DOHH2 (cell line): ENCODE measurements at regions not wholly inside any gene's neighbourhood (a gene's known extent, or its start where the extent isn't known, plus 50 kb on each side); places are given as distances from the start of the nearest gene placed in this dataset.

Experiments used
- H3F3A ChIP-seq: fragments of 200-600 bp; sonication (generic), shearing (Covaris generic); 2 replicates; pipeline ENCODE4 v1.6.0; 2016; ENCODE audit warnings: antibody characterized with exemption, mild to moderate bottlenecking; ENCODE audit not compliant: control insufficient read depth, insufficient read depth
- H3K27ac ChIP-seq: fragments of 200-600 bp; sonication (generic); 2 replicates; pipeline ENCODE4 v1.5.1; 2014; ENCODE audit warnings: low read depth, mild to moderate bottlenecking, low read length, moderate library complexity
- H3K27me3 ChIP-seq: fragments of 200-600 bp; sonication (generic); 2 replicates; pipeline ENCODE4 v1.6.1; 2014; ENCODE audit warnings: mild to moderate bottlenecking, low read length, mixed read lengths; ENCODE audit not compliant: control insufficient read depth
- H3K36me3 ChIP-seq: fragments of 200-600 bp; sonication (generic); 2 replicates; pipeline ENCODE4 v1.6.1; 2014; ENCODE audit warnings: mild to moderate bottlenecking, low read length, moderate library complexity, mixed read lengths; ENCODE audit not compliant: control insufficient read depth
- H3K4me1 ChIP-seq: fragments of 200-600 bp; sonication (generic); 2 replicates; pipeline ENCODE4 v1.6.1; 2014; ENCODE audit warnings: mild to moderate bottlenecking, low read length, mixed read lengths; ENCODE audit not compliant: control insufficient read depth
- H3K4me2 ChIP-seq: fragments of 200-600 bp; sonication (generic); 2 replicates; pipeline ENCODE4 v1.6.0; 2014; ENCODE audit warnings: mild to moderate bottlenecking, low read length, moderate library complexity
- H3K4me3 ChIP-seq: fragments of 200-600 bp; sonication (generic); 2 replicates; pipeline ENCODE4 v1.5.1; 2014; ENCODE audit warnings: mild to moderate bottlenecking, low read length, mixed read lengths
- H3K79me2 ChIP-seq: fragments of 200-600 bp; sonication (generic); 2 replicates; pipeline ENCODE4 v1.6.1; 2014; ENCODE audit warnings: mild to moderate bottlenecking, low read length, mixed read lengths; ENCODE audit not compliant: control insufficient read depth
- H3K9me2 ChIP-seq: fragments of 200-600 bp; sonication (generic); replicated peaks from 2 replicates; pipeline ENCODE4 v1.6.1; 2014; ENCODE audit warnings: mild to moderate bottlenecking, low read length, mixed read lengths; ENCODE audit not compliant: control insufficient read depth
- H3K9me3 ChIP-seq: fragments of 200-600 bp; sonication (generic); 2 replicates; pipeline ENCODE4 v1.6.1; 2014; ENCODE audit warnings: antibody characterized with exemption, low read length, mixed read lengths; ENCODE audit not compliant: control insufficient read depth, insufficient read depth
- H4K20me1 ChIP-seq: fragments of 200-600 bp; sonication (generic); 2 replicates; pipeline ENCODE4 v1.6.0; 2014; ENCODE audit warnings: low read depth, mild to moderate bottlenecking, antibody characterized with exemption, low read length, moderate library complexity; ENCODE audit not compliant: control insufficient read depth, insufficient read depth
- EZH2phosphoT487 ChIP-seq: fragments of 200-600 bp; sonication (generic); IDR thresholded peaks from 2 replicates; pipeline ENCODE4 v1.6.1; 2017; ENCODE audit warnings: borderline replicate concordance, mild to moderate bottlenecking, antibody characterized with exemption, low read length, moderate library complexity, mixed read lengths
- TF ChIP-seq, protein P1 (sequence below): fragments of 200-600 bp; sonication (generic); IDR thresholded peaks from one replicate; pipeline ENCODE4 v1.5.1; 2014; ENCODE audit warnings: antibody characterized with exemption, mild to moderate bottlenecking, low read depth, low read length; ENCODE audit not compliant: poor library complexity, severe bottlenecking

DNA sequence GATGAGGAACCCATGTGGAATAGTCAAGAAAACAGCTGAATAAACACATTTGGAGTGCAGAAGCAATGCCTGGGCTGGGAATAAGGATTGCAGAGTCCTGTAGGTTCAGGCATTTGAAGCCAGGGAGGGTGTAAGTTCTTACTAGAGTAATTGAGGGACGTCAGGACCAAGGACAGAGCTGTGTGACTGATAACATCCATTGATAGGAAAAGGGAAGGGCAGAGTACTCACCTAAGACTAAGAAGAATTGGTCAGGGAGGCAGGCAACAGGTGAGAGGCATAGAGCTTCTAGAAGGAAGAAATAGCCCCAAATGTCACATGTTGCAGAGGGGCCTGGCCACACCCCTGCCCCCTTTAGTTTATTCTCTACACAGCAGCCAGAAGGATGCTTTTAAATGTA is 79.8 kb upstream of the TMEM132E start:
- Histone ChIP-seq H3K27me3 (peaks cover 8% of the 10 kb centered on the region; the same call in 1 of the 2 replicates), H3K79me2 (no peaks in the 10 kb centered on the region), H3K9me3 (no peaks in the 10 kb centered on the region), H3K4me3 (no peak overlapping the region), H3K9me2 (no peaks in the 10 kb centered on the region), H3K4me1 (no peaks in the 10 kb centered on the region), H3K27ac (no peak overlapping the region), H3K36me3 (no peaks in the 10 kb centered on the region), H3K4me2 (no peak overlapping the region), H3F3A (no peaks in the 10 kb centered on the region), H4K20me1 (no peaks in the 10 kb centered on the region)
- TF ChIP-seq, protein P1, sequence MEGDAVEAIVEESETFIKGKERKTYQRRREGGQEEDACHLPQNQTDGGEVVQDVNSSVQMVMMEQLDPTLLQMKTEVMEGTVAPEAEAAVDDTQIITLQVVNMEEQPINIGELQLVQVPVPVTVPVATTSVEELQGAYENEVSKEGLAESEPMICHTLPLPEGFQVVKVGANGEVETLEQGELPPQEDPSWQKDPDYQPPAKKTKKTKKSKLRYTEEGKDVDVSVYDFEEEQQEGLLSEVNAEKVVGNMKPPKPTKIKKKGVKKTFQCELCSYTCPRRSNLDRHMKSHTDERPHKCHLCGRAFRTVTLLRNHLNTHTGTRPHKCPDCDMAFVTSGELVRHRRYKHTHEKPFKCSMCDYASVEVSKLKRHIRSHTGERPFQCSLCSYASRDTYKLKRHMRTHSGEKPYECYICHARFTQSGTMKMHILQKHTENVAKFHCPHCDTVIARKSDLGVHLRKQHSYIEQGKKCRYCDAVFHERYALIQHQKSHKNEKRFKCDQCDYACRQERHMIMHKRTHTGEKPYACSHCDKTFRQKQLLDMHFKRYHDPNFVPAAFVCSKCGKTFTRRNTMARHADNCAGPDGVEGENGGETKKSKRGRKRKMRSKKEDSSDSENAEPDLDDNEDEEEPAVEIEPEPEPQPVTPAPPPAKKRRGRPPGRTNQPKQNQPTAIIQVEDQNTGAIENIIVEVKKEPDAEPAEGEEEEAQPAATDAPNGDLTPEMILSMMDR = no peak
- no peak for TF ChIP-seq EZH2phosphoT487

DNA sequence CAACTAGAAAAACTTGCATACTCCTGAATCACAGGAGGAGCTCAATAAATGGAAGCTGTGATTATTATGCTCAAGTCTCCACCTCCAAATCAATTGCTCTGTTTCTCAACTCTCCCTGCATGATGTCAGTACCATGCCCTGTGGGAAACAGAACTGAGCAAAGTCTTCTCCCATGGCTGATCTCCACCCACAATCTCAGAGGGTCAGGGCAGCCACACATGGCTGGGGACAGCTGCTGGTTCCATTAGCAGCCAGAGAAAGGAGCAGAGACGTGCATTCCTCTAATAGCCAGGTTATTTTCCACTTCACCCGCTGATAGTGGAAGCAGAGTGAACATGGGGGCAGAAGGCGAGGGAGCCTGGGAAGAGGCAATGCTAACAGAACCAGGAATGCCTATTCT is 85.5 kb upstream of the TMEM132E start:
- H3K27ac ChIP-seq = no peak overlapping the region
- H3K4me1 ChIP-seq = no peaks in the 10 kb centered on the region
- H3K27me3 ChIP-seq = no peaks in the 10 kb centered on the region
- no peaks in the 10 kb centered on the region for H3K36me3 ChIP-seq
- H4K20me1 ChIP-seq = no peaks in the 10 kb centered on the region
- TF ChIP-seq EZH2phosphoT487 = no peak
- TF ChIP-seq, protein P1 = no peak
- no peaks in the 10 kb centered on the region for H3K9me2 ChIP-seq
- H3K9me3 ChIP-seq = no peaks in the 10 kb centered on the region
- H3F3A ChIP-seq = no peaks in the 10 kb centered on the region
- H3K79me2 ChIP-seq = no peaks in the 10 kb centered on the region
- H3K4me3 ChIP-seq = no peak overlapping the region
- H3K4me2 ChIP-seq = no peak overlapping the region

DNA sequence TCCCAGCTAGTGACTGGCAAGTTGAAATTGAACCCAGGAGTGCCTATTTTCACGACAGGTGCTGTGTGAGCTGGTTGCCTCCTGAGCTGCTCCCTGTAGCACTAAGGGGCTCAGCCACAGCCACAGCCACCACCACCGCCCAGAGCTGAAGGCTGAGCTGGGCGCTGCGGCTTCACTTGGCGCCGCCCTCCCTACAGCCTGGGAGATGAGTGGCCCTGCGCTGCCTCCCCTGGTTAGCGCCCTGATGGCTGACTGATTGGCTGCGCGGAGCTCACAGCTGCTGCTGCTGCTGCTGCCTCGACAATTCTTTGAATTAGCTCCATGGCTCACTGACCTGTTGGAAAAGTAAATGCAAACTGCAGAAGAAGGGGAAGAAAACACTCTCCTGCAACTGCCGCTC is 91.8 kb upstream of the TMEM132E start:
- no peaks in the 10 kb centered on the region for H3K4me1 ChIP-seq
- TF ChIP-seq EZH2phosphoT487 = no peak
- TF ChIP-seq, protein P1 = no peak
- H3K36me3 ChIP-seq = no peaks in the 10 kb centered on the region
- no peaks in the 10 kb centered on the region for H4K20me1 ChIP-seq
- H3K4me3 ChIP-seq = no peak overlapping the region
- no peak overlapping the region for H3K27ac ChIP-seq
- H3K79me2 ChIP-seq = no peaks in the 10 kb centered on the region
- H3K4me2 ChIP-seq = no peak overlapping the region
- no peaks in the 10 kb centered on the region for H3K9me3 ChIP-seq
- no peaks in the 10 kb centered on the region for H3K27me3 ChIP-seq
- no peaks in the 10 kb centered on the region for H3F3A ChIP-seq
- no peaks in the 10 kb centered on the region for H3K9me2 ChIP-seq

DNA sequence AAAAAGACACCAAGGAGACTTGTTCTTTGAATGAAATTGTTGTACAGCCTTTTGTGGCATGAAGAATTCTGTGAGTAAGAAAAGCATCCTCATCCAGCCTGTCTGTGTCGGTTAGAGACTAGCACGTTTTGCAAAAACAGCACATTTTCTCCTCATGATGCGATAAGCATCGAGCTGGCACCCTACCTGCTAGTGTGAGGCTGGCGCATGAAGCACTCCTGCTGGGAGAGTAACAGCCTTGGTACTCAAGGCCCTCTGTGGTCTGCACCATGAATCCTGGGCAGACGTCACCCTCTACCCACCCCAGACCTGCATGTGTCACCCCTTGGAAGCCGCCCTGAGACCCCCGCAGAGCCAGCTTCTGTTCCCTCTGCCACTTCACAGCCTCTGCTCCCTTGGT is 92.6 kb upstream of the TMEM132E start:
- no peaks in the 10 kb centered on the region for H3K27me3 ChIP-seq
- no peaks in the 10 kb centered on the region for H3F3A ChIP-seq
- H3K4me3 ChIP-seq = no peak overlapping the region
- TF ChIP-seq, protein P1 = no peak
- no peak for TF ChIP-seq EZH2phosphoT487
- H3K27ac ChIP-seq = no peak overlapping the region
- no peaks in the 10 kb centered on the region for H3K79me2 ChIP-seq
- H3K9me2 ChIP-seq = no peaks in the 10 kb centered on the region
- H3K4me2 ChIP-seq = no peak overlapping the region
- no peaks in the 10 kb centered on the region for H4K20me1 ChIP-seq
- H3K36me3 ChIP-seq = no peaks in the 10 kb centered on the region
- no peaks in the 10 kb centered on the region for H3K4me1 ChIP-seq
- H3K9me3 ChIP-seq = no peaks in the 10 kb centered on the region
